IMR-90 (cell line): ENCODE measurements at regions not wholly inside any gene's neighbourhood (a gene's known extent, or its start where the extent isn't known, plus 50 kb on each side); places are given as distances from the start of the nearest gene placed in this dataset.
A peak's percentile ranks its signal among the peaks of the same experiment; 100 is the strongest.

ENCODE experiments used
- ATAC-seq: fragments of 200-7000 bp; cut with Tn5 transposase; 2 replicates; pipeline ENCODE4 v1.9.1; 2020; ENCODE audit warnings: low read depth, mild to moderate bottlenecking, moderate library complexity
- BruUV-seq: library from RNA; stranded (reverse); fragments of 400-500 nt; replicated peaks from 2 replicates; lab custom pipeline; 2021; lab: Mats Ljungman, UMichigan
- CTCF ChIA-PET: fragments of 300-600 bp; formaldehyde crosslinking; extraction: SDS; loops from one replicate; lab custom pipeline; 2021; ENCODE audit warnings: antibody characterized with exemption; lab: Yijun Ruan, JAX
- POLR2A ChIA-PET: fragments of 300-600 bp; sonication (Branson Sonifier 250); formaldehyde crosslinking; loops from one replicate; lab custom pipeline; 2022; ENCODE audit warnings: antibody characterized with exemption; ENCODE audit not compliant: unreplicated experiment; lab: Charles Lee
- DNase-seq: peaks from one replicate; pipeline ENCODE4 v3.0.0; 2013
- H2AFZ ChIP-seq: replicated peaks from 2 replicates; pipeline ENCODE3; 2013; ENCODE audit warnings: low read length, mild to moderate bottlenecking; ENCODE audit not compliant: poor library complexity
- H2AK5ac ChIP-seq: 2 replicates; pipeline ENCODE4 v1.6.1; 2013; ENCODE audit warnings: low read depth, low read length, inconsistent platforms
- H2AK9ac ChIP-seq: replicated peaks from 2 replicates; pipeline ENCODE3; 2013; ENCODE audit warnings: mild to moderate bottlenecking, low read depth, low read length, moderate library complexity; ENCODE audit not compliant: poor library complexity
- H2BK120ac ChIP-seq: 2 replicates; pipeline ENCODE4 v1.6.1; 2013; ENCODE audit warnings: low read depth, low read length, inconsistent platforms
- H2BK15ac ChIP-seq: 3 replicates; pipeline ENCODE4 v1.6.1; 2013; ENCODE audit warnings: low read depth, low read length, inconsistent platforms
- H2BK20ac ChIP-seq: 2 replicates; pipeline ENCODE4 v1.6.1; 2013; ENCODE audit warnings: low read depth, mild to moderate bottlenecking, inconsistent platforms, low read length, moderate library complexity
- H2BK5ac ChIP-seq: 2 replicates; pipeline ENCODE4 v1.6.1; 2013; ENCODE audit warnings: mild to moderate bottlenecking, low read depth, low read length, inconsistent platforms; ENCODE audit not compliant: poor library complexity, severe bottlenecking
- H3K14ac ChIP-seq: replicated peaks from 2 replicates; pipeline ENCODE4 v1.6.1; 2013; ENCODE audit warnings: low read depth, low read length, inconsistent platforms
- H3K18ac ChIP-seq: 2 replicates; pipeline ENCODE4 v1.6.1; 2013; ENCODE audit warnings: low read depth, low read length, control low read depth
- H3K23ac ChIP-seq: 2 replicates; pipeline ENCODE4 v1.6.1; 2013; ENCODE audit warnings: low read depth, low read length, inconsistent platforms
- H3K27ac ChIP-seq: 2 replicates; pipeline ENCODE4 v1.5.1; 2013; ENCODE audit warnings: mild to moderate bottlenecking, control low read depth, low read length; ENCODE audit not compliant: insufficient read depth
- H3K27me3 ChIP-seq: 2 replicates; pipeline ENCODE4 v1.6.1; 2013; ENCODE audit warnings: low read length; ENCODE audit not compliant: control insufficient read depth, insufficient read depth
- H3K36me3 ChIP-seq: 2 replicates; pipeline ENCODE4 v1.6.1; 2013; ENCODE audit warnings: low read length, mixed read lengths; ENCODE audit not compliant: control insufficient read depth, insufficient read depth
- H3K4ac ChIP-seq: 2 replicates; pipeline ENCODE4 v1.6.1; 2013; ENCODE audit warnings: low read depth, low read length, inconsistent platforms
- H3K4me1 ChIP-seq: 2 replicates; pipeline ENCODE4 v1.6.1; 2013; ENCODE audit warnings: low read length, mixed read lengths; ENCODE audit not compliant: control insufficient read depth, insufficient read depth
- H3K4me2 ChIP-seq: 2 replicates; pipeline ENCODE4 v1.6.1; 2013; ENCODE audit warnings: low read depth, mild to moderate bottlenecking, control low read depth, low read length, moderate library complexity
- H3K4me3 ChIP-seq: 2 replicates; pipeline ENCODE4 v1.5.1; 2013; ENCODE audit warnings: low read depth, mild to moderate bottlenecking, control low read depth, low read length, moderate library complexity; ENCODE audit not compliant: insufficient read depth
- H3K56ac ChIP-seq: 2 replicates; pipeline ENCODE4 v1.6.1; 2013; ENCODE audit warnings: low read length, inconsistent platforms; ENCODE audit not compliant: insufficient read depth; ENCODE audit errors: extremely low read depth
- H3K79me1 ChIP-seq, 2 experiments: 2 replicates each; pipeline ENCODE4 v1.6.1; 2013; ENCODE audit warnings: low read length in 2 of 2, inconsistent platforms in 1 of 2, low read depth in 1 of 2
- H3K9ac ChIP-seq: 2 replicates; pipeline ENCODE4 v1.6.1; 2013; ENCODE audit warnings: low read depth, low read length, control low read depth
- H3K9me1 ChIP-seq: 2 replicates; pipeline ENCODE4 v1.6.1; 2013; ENCODE audit warnings: low read length, inconsistent platforms; ENCODE audit not compliant: insufficient read depth
- H3K9me3 ChIP-seq: 2 replicates; pipeline ENCODE4 v1.6.1; 2013; ENCODE audit warnings: low read length; ENCODE audit not compliant: control insufficient read depth, insufficient read depth
- H4K20me1 ChIP-seq: 2 replicates; pipeline ENCODE4 v1.6.1; 2013; ENCODE audit warnings: low read length, inconsistent platforms; ENCODE audit not compliant: insufficient read depth
- H4K5ac ChIP-seq: 2 replicates; pipeline ENCODE4 v1.6.1; 2013; ENCODE audit warnings: mild to moderate bottlenecking, low read depth, low read length, control low read depth
- H4K8ac ChIP-seq, 2 experiments: 2 replicates each; pipeline ENCODE4 v1.6.1; 2013; ENCODE audit warnings: low read depth in 2 of 2, low read length in 2 of 2, control low read depth in 1 of 2, inconsistent platforms in 1 of 2
- H4K91ac ChIP-seq: 2 replicates; pipeline ENCODE4 v1.6.1; 2013; ENCODE audit warnings: low read depth, low read length, inconsistent platforms; ENCODE audit not compliant: insufficient read depth
- CHD1 ChIP-seq: IDR thresholded peaks from 2 replicates; pipeline ENCODE4 v1.6.1; 2012; ENCODE audit warnings: low read depth, low read length, improper control_type of control experiment
- CTCF ChIP-seq: conservative IDR thresholded peaks from 2 replicates; pipeline ENCODE4 v1.5.1; 2012; ENCODE audit warnings: mild to moderate bottlenecking, low read depth, low read length, improper control_type of control experiment
- ELK1 ChIP-seq: fragments of 150-350 bp; IDR thresholded peaks from 2 replicates; pipeline ENCODE4 v1.6.1; 2016; ENCODE audit warnings: low read depth, mild to moderate bottlenecking, low read length, moderate library complexity, borderline replicate concordance
- MAZ ChIP-seq: IDR thresholded peaks from 2 replicates; pipeline ENCODE4 v1.6.1; 2012; ENCODE audit warnings: low read depth, mild to moderate bottlenecking, low read length, improper control_type of control experiment, moderate library complexity, borderline replicate concordance
- MXI1 ChIP-seq: IDR thresholded peaks from 2 replicates; pipeline ENCODE4 v1.6.1; 2012; ENCODE audit warnings: low read depth, mild to moderate bottlenecking, low read length, moderate library complexity, borderline replicate concordance
- NFE2L2 ChIP-seq: fragments of 150-350 bp; IDR thresholded peaks from 2 replicates; pipeline ENCODE4 v1.6.1; 2016; ENCODE audit warnings: low read depth, mild to moderate bottlenecking, low read length
- POLR2A ChIP-seq: IDR thresholded peaks from 2 replicates; pipeline ENCODE4 v1.6.1; 2012; ENCODE audit warnings: mild to moderate bottlenecking, low read depth, low read length
- RFX5 ChIP-seq: IDR thresholded peaks from 2 replicates; pipeline ENCODE4 v1.8.0; 2012; ENCODE audit warnings: low read depth, mild to moderate bottlenecking, low read length, moderate library complexity
- WGBS, 2 experiments: methylation state at CpG; one replicate each; pipeline versions ENCODE4 v1.1.5 to v1.1.7; 2013; ENCODE audit warnings: missing lambda C conversion rate in 2 of 2; ENCODE audit not compliant: insufficient read length in 1 of 2; ENCODE audit errors: extremely low coverage in 2 of 2; 5-methylcytosine and 5-hydroxymethylcytosine counted together
- dilution Hi-C: fragments of 300-500 bp; cut with HindIII; formaldehyde crosslinking; loops from one replicate; pipeline ENCODE4 v1.14.3; 2018; ENCODE audit warnings: low sequenced_read_pairs; ENCODE audit not compliant: unreplicated experiment
- in situ Hi-C: fragments of 300-500 bp; cut with MboI; formaldehyde crosslinking; loops from 3 replicates; pipeline ENCODE4 v1.14.3; 2019; ENCODE audit warnings: low sequenced_read_pairs, inconsistent platforms, mixed read lengths
- intact Hi-C: fragments of 100-400 bp; cut with micrococcal nuclease; formaldehyde crosslinking; loops from 2 replicates; pipeline ENCODE4 v1.10.0; 2022

DNA sequence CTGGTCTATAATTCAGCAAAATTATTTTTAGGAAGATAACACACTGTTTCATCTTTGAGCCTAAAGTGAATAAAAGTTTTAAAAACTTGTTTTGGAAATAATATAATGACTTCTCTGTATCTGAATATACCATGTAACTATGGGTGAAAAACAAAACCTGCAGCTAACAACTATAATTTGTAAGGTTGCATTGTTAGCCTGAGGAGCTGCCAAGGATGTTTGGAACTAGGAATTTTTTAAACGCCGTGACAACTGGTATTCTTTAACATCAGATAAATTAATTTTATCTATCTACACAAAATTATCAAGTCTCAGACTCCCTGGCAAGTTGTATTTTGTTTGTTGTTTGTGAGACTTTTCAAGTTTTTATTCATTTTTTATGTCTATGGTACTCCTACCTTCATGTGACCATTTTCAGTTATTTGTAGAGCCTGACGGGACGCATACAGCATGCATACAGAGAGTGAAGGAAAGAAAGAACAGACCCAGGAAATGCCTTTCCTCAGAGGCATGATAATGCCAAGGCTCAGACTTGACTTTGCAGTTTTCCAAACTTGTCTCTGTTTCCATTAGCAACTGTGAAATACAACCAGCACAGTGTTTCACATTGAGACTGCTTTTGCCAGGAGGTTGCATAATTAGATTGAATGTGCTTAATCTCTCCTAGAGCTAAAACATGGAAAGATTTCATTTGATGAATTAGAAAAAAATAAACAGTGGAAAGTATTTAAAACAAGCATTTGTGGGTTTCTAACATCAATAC, 60.8 kb upstream of the ARHGEF26 start:
- TF ChIP-seq NFE2L2 (no peak), CHD1 (no peak), CTCF (no peak), MXI1 (no peak), MAZ (no peak), POLR2A (no peak), RFX5 (no peak), ELK1 (no peak)
- no peak overlapping the region for H4K8ac ChIP-seq
- POLR2A ChIA-PET: no interaction called here
- BruUV-seq: no TSS peak
- no peak overlapping the region for H3K23ac ChIP-seq
- ATAC-seq (peak; percentile 44; the same call in 1 of the 2 replicates), DNase-seq (peak; percentile 25)
- CTCF ChIA-PET: no interaction called here
- H3K36me3 ChIP-seq: no peaks in the 10 kb centered on the region
- intact Hi-C loops: no loop called here
- in situ Hi-C loops: no loop called here
- no peak overlapping the region for H3K9ac ChIP-seq
- H3K27ac ChIP-seq: no peak overlapping the region
- WGBS, 2 experiments: no CpG with 5 or more reads among the region's 4 CpGs
- no peaks in the 10 kb centered on the region for H3K79me1 ChIP-seq
- H2AK5ac ChIP-seq: no peak overlapping the region
- H2BK15ac ChIP-seq: no peak overlapping the region
- H2BK120ac ChIP-seq: no peak overlapping the region
- H2BK5ac ChIP-seq: no peak overlapping the region
- H3K9me3 ChIP-seq: no peaks in the 10 kb centered on the region
- H3K56ac ChIP-seq: no peak overlapping the region
- H3K4me2 ChIP-seq: no peak overlapping the region; the same call in 1 of the 2 replicates
- H3K4ac ChIP-seq: no peak overlapping the region
- no peak overlapping the region for H3K18ac ChIP-seq
- H3K4me3 ChIP-seq: no peak overlapping the region
- H4K20me1 ChIP-seq: no peaks in the 10 kb centered on the region
- no peak overlapping the region for H4K5ac ChIP-seq
- H2AFZ ChIP-seq: no peak overlapping the region
- dilution Hi-C loops: no loop called here
- no peak overlapping the region for H2BK20ac ChIP-seq
- H2AK9ac ChIP-seq: no peak overlapping the region
- H3K14ac ChIP-seq: no peak overlapping the region
- H3K9me1 ChIP-seq: no peaks in the 10 kb centered on the region
- no peak overlapping the region for H4K91ac ChIP-seq
- H3K4me1 ChIP-seq: no peaks in the 10 kb centered on the region
- H3K27me3 ChIP-seq: no peaks in the 10 kb centered on the region
